Trophoblast cell (in vitro differentiated cells and primary cell): ENCODE measurements at regions not wholly inside any gene's neighbourhood (a gene's known extent, or its start where the extent isn't known, plus 50 kb on each side); places are given as distances from the start of the nearest gene placed in this dataset.
"Not testable (repeated sequence)": the region's sequence is repeated elsewhere in the genome, so short reads cannot be mapped to it uniquely, and the experiment has no call there.

Experiments
- DNase-seq, 2 donors: peaks; one replicate each; pipeline ENCODE4 v3.0.0-alpha.2; 2016
- H2AFZ ChIP-seq: 2 replicates; pipeline ENCODE4 v1.6.1; 2013; ENCODE audit warnings: low read length, moderate library complexity, mild to moderate bottlenecking; ENCODE audit not compliant: insufficient read depth, poor library complexity
- H2AK5ac ChIP-seq: 2 replicates; pipeline ENCODE4 v1.6.1; 2013; ENCODE audit warnings: mild to moderate bottlenecking, low read length
- H2BK120ac ChIP-seq: 2 replicates; pipeline ENCODE4 v1.6.1; 2013; ENCODE audit warnings: low read length, mild to moderate bottlenecking, moderate library complexity; ENCODE audit not compliant: insufficient read depth, poor library complexity
- H2BK12ac ChIP-seq: 2 replicates; pipeline ENCODE4 v1.6.1; 2013; ENCODE audit warnings: mild to moderate bottlenecking, low read length, moderate library complexity
- H2BK5ac ChIP-seq: 2 replicates; pipeline ENCODE4 v1.6.1; 2013; ENCODE audit warnings: low read length, low read depth, moderate library complexity, mild to moderate bottlenecking; ENCODE audit not compliant: poor library complexity
- H3K14ac ChIP-seq: 2 replicates; pipeline ENCODE4 v1.6.1; 2013; ENCODE audit warnings: mild to moderate bottlenecking, low read length
- H3K18ac ChIP-seq: 2 replicates; pipeline ENCODE4 v1.6.1; 2013; ENCODE audit warnings: mild to moderate bottlenecking, low read length
- H3K23ac ChIP-seq: 2 replicates; pipeline ENCODE4 v1.6.1; 2013; ENCODE audit warnings: low read length
- H3K27ac ChIP-seq: 2 replicates; pipeline ENCODE4 v1.5.1; 2013; ENCODE audit warnings: low read depth, mild to moderate bottlenecking, inconsistent platforms, low read length, moderate library complexity
- H3K27me3 ChIP-seq: 2 replicates; pipeline ENCODE4 v1.6.1; 2013; ENCODE audit warnings: inconsistent platforms, mild to moderate bottlenecking, low read length, moderate library complexity; ENCODE audit not compliant: insufficient read depth
- H3K36me3 ChIP-seq, 2 experiments: 1 replicate in 1 of 2; 2 replicates in 1 of 2; pipeline ENCODE4 v1.6.1; 2013; ENCODE audit warnings: low read length in 2 of 2, mild to moderate bottlenecking in 2 of 2, moderate library complexity in 1 of 2; ENCODE audit not compliant: insufficient read depth in 2 of 2, control insufficient read depth in 1 of 2
- H3K4ac ChIP-seq: 2 replicates; pipeline ENCODE4 v1.6.1; 2013; ENCODE audit warnings: low read depth, mild to moderate bottlenecking, low read length, moderate library complexity
- H3K4me1 ChIP-seq, 2 experiments: 1 replicate in 1 of 2; 2 replicates in 1 of 2; pipeline ENCODE4 v1.6.1; 2013; ENCODE audit warnings: low read length in 2 of 2, mild to moderate bottlenecking in 2 of 2, moderate library complexity in 1 of 2; ENCODE audit not compliant: insufficient read depth in 2 of 2, control insufficient read depth in 1 of 2
- H3K4me2 ChIP-seq: 2 replicates; pipeline ENCODE4 v1.6.1; 2013; ENCODE audit warnings: inconsistent platforms, mild to moderate bottlenecking, low read length, moderate library complexity
- H3K4me3 ChIP-seq: 2 replicates; pipeline ENCODE4 v1.5.1; 2013; ENCODE audit warnings: mild to moderate bottlenecking, low read depth, low read length, inconsistent platforms
- H3K79me1 ChIP-seq: one replicate; pipeline ENCODE4 v1.6.1; 2013; ENCODE audit warnings: low read length
- H3K79me2 ChIP-seq: 2 replicates; pipeline ENCODE4 v1.6.1; 2013; ENCODE audit warnings: low read length, mild to moderate bottlenecking; ENCODE audit not compliant: control insufficient read depth, insufficient read depth, poor library complexity
- H3K9ac ChIP-seq: 2 replicates; pipeline ENCODE4 v1.6.1; 2013; ENCODE audit warnings: mild to moderate bottlenecking, low read length
- H3K9me3 ChIP-seq: 2 replicates; pipeline ENCODE4 v1.6.1; 2013; ENCODE audit warnings: low read depth, mild to moderate bottlenecking, control low read depth, inconsistent platforms, low read length; ENCODE audit not compliant: insufficient read depth
- H4K12ac ChIP-seq: 2 replicates; pipeline ENCODE4 v1.6.1; 2013; ENCODE audit warnings: low read depth, mild to moderate bottlenecking, low read length, moderate library complexity
- H4K8ac ChIP-seq: 2 replicates; pipeline ENCODE4 v1.6.1; 2013; ENCODE audit warnings: low read depth, mild to moderate bottlenecking, low read length, moderate library complexity
- H4K91ac ChIP-seq: one replicate; pipeline ENCODE4 v1.6.1; 2013; ENCODE audit warnings: low read depth, mild to moderate bottlenecking, low read length, moderate library complexity
- WGBS: extraction: QIAGEN DNeasy Blood & Tissue Kit; methylation state at CpG from one replicate; pipeline ENCODE4 v1.1.7; 2013; ENCODE audit warnings: missing lambda C conversion rate; ENCODE audit not compliant: insufficient read length, insufficient coverage; ENCODE audit errors: extremely low coverage; 5-methylcytosine and 5-hydroxymethylcytosine counted together

DNA sequence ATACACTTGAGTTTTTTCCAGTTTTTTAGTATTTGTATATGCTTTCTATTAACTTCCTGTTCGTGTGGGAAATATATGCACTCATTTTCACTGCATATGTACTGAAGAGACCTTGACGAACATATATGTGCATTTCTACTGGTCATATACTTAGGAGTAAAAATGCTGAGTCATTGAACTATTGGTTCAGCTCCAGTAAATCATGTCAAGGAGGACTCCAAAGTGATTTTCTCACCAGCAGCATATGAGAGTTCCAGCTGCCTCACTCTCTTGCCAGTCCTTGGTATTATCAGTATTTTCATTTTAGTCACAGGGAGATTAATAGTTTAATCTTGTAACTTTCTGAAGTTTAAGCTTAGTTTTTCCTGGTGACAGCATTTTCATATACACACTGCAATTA is 2750.2 kb downstream of the ARAP2 start:
- no peak overlapping the region for H3K4ac ChIP-seq
- DNase-seq, result no peak
- H2AFZ ChIP-seq, result no peak overlapping the region
- H2AK5ac ChIP-seq, result no peak overlapping the region
- no peak overlapping the region for H2BK5ac ChIP-seq
- no peak overlapping the region for H2BK120ac ChIP-seq
- no peak overlapping the region for H3K27ac ChIP-seq
- no peak overlapping the region for H3K9ac ChIP-seq
- no CpG with 5 or more reads among the region's 2 CpGs for WGBS
- no peaks in the 10 kb centered on the region for H3K79me2 ChIP-seq
- no peaks in the 10 kb centered on the region for H3K27me3 ChIP-seq
- H3K18ac ChIP-seq, result no peak overlapping the region
- no peak overlapping the region for H2BK12ac ChIP-seq
- no peak overlapping the region for H3K23ac ChIP-seq
- H4K91ac ChIP-seq, result no peak overlapping the region
- H3K4me1 ChIP-seq, result no peaks in the 10 kb centered on the region
- no peak overlapping the region for H3K4me3 ChIP-seq
- H3K14ac ChIP-seq, result no peak overlapping the region
- no peak overlapping the region for H4K8ac ChIP-seq
- H3K79me1 ChIP-seq, result no peaks in the 10 kb centered on the region
- H3K36me3 ChIP-seq, result no peaks in the 10 kb centered on the region
- no peak overlapping the region for H4K12ac ChIP-seq
- H3K9me3 ChIP-seq, result no peaks in the 10 kb centered on the region
- no peak overlapping the region for H3K4me2 ChIP-seq

- H3K4me1 ChIP-seq, result not testable (repeated sequence)
Measured at GRCh38 chr4:33501587-33501986, 2742.7 kb downstream of the ARAP2 start.

DNA sequence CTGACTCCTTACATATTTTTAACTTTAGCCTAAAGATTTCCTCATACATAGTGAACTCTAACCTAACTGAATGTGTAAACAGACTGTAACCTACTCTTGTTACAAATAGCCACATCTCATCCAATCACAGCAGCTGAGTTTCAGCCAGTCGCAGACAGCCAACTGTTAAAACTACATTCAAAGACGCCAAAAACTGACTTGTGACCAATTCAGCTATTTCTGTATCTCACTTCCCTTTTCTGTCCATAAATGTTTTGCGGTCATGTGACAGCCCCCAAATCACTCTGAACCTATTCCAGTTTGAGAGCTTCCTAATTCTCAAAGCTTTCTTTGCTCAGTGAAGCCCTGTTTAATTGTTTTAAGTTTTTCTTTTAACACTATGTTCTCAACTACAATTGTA is 2731.9 kb downstream of the ARAP2 start:
- no peak overlapping the region for H3K14ac ChIP-seq
- no peak overlapping the region for H3K4ac ChIP-seq
- H2AK5ac ChIP-seq, result no peak overlapping the region
- H4K12ac ChIP-seq, result no peak overlapping the region
- H2BK12ac ChIP-seq, result no peak overlapping the region
- H3K23ac ChIP-seq, result no peak overlapping the region
- no peaks in the 10 kb centered on the region for H3K4me1 ChIP-seq
- H3K79me2 ChIP-seq, result no peaks in the 10 kb centered on the region
- DNase-seq, result no peak
- no peak overlapping the region for H4K8ac ChIP-seq
- H3K79me1 ChIP-seq, result no peaks in the 10 kb centered on the region
- no peak overlapping the region for H3K9ac ChIP-seq
- H3K4me3 ChIP-seq, result no peak overlapping the region
- no peak overlapping the region for H2AFZ ChIP-seq
- no peak overlapping the region for H4K91ac ChIP-seq
- H2BK120ac ChIP-seq, result no peak overlapping the region
- no CpG with 5 or more reads among the region's 3 CpGs for WGBS
- H3K4me2 ChIP-seq, result no peak overlapping the region
- H2BK5ac ChIP-seq, result no peak overlapping the region
- H3K27me3 ChIP-seq, result no peaks in the 10 kb centered on the region
- H3K27ac ChIP-seq, result no peak overlapping the region
- H3K9me3 ChIP-seq, result peaks cover 2% of the 10 kb centered on the region
- H3K18ac ChIP-seq, result no peak overlapping the region
- H3K36me3 ChIP-seq, result no peaks in the 10 kb centered on the region

More at GRCh38 chr4:33501587-33501986, 2742.7 kb downstream of the ARAP2 start:
- H4K91ac ChIP-seq, H3K9me3 ChIP-seq, H3K23ac ChIP-seq, H2BK120ac ChIP-seq, H4K12ac ChIP-seq, H2BK5ac ChIP-seq, H3K79me2 ChIP-seq, H2AK5ac ChIP-seq, H2AFZ ChIP-seq, H3K4me2 ChIP-seq, H3K4ac ChIP-seq, H3K18ac ChIP-seq, H3K4me3 ChIP-seq, H3K9ac ChIP-seq, H3K27ac ChIP-seq, H4K8ac ChIP-seq, H3K14ac ChIP-seq, H2BK12ac ChIP-seq, H3K36me3 ChIP-seq, DNase-seq, H3K79me1 ChIP-seq, H3K27me3 ChIP-seq: not testable (repeated sequence)
- 100% methylated on average over 3 of the region's 6 CpGs for WGBS

DNA sequence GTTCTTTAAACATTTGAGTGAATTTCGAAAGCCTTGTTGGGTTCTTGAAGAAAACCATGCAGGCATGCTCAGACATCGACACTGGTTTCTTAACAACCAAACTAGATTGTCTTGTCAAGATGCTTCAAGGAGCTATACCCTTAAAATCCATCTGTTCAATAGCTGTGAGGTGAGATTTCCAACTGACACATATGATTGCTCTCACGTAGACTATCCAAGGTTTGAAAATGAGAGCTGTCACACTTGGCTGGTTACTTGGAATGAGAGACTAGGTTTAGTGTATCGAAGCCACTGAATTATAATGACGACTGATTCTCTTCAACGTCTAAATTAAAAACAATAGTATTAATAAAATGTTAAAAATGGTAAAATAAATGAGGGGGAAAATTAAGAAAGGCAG is 2725.5 kb downstream of the ARAP2 start:
- Histone ChIP-seq H3K27me3 (no peaks in the 10 kb centered on the region), H2AK5ac (no peak overlapping the region), H3K79me2 (no peaks in the 10 kb centered on the region), H3K4me2 (no peak overlapping the region), H3K14ac (no peak overlapping the region), H3K18ac (no peak overlapping the region), H2AFZ (no peak overlapping the region), H3K4ac (no peak overlapping the region), H3K27ac (no peak overlapping the region), H2BK5ac (no peak overlapping the region), H4K12ac (no peak overlapping the region), H2BK120ac (no peak overlapping the region), H3K4me3 (no peak overlapping the region), H4K91ac (no peak overlapping the region), H3K4me1 (no peaks in the 10 kb centered on the region), H2BK12ac (no peak overlapping the region), H3K36me3 (no peaks in the 10 kb centered on the region), H4K8ac (no peak overlapping the region), H3K79me1 (no peaks in the 10 kb centered on the region), H3K9ac (no peak overlapping the region), H3K9me3 (no peaks in the 10 kb centered on the region), H3K23ac (no peak overlapping the region)
- DNase-seq, result no peak
- WGBS, result no CpG with 5 or more reads among the region's 6 CpGs
